ENCODE measurements at regions not wholly inside any gene's neighbourhood (a gene's known extent, or its start where the extent isn't known, plus 50 kb on each side); places are given as distances from the start of the nearest gene placed in this dataset.

- no peaks in the 10 kb centered on the region for H3K23me2 ChIP-seq (ENCODE audit: low read depth, low read length)
- no peaks in the 10 kb centered on the region for H3K36me3 ChIP-seq (ENCODE audit: control insufficient read depth in 2 of 4, insufficient read depth in 4 of 4, low read length in 3 of 4)
- ChIA-PET CTCF (ENCODE audit: partially characterized antibody) (no interaction called here), POLR2A (ENCODE audit: partially characterized antibody) (no interaction called here)
- H2BK5ac ChIP-seq (ENCODE audit: low read depth, low read length), result no peak overlapping the region
- no peak overlapping the region for H2AK5ac ChIP-seq (ENCODE audit: low read depth, low read length)
- no peaks in the 10 kb centered on the region for H3K27me3 ChIP-seq (replicated peaks in 1 of 4; ENCODE audit: control insufficient read depth in 3 of 4, extremely low read depth in 1 of 4, insufficient read depth in 3 of 4, low read length in 3 of 4)
- no peak overlapping the region for H3K4me3 ChIP-seq (ENCODE audit: extremely low read depth in 1 of 4, insufficient read depth in 2 of 4, low read depth in 3 of 4, low read length in 4 of 4)
- no peak overlapping the region for H3K14ac ChIP-seq (ENCODE audit: insufficient read length)
- no peak for FAIRE-seq
- no peaks in the 10 kb centered on the region for H3K4me1 ChIP-seq (replicated peaks in 1 of 4; ENCODE audit: control insufficient read depth in 3 of 4, insufficient read depth in 4 of 4, low read length in 3 of 4)
- no peak overlapping the region for H3K4ac ChIP-seq (replicated peaks; ENCODE audit: insufficient read length, low read depth, low read length)
- H2BK20ac ChIP-seq (ENCODE audit: low read length), result no peak overlapping the region
- no peaks in the 10 kb centered on the region for H3K79me2 ChIP-seq (ENCODE audit: control insufficient read depth in 1 of 2, insufficient read depth in 2 of 2, low read length in 2 of 2)
- no peak overlapping the region for H3K27ac ChIP-seq (ENCODE audit: low read depth, low read length)
- H2BK15ac ChIP-seq (ENCODE audit: low read length), result no peak overlapping the region
- no peaks in the 10 kb centered on the region for H4K20me1 ChIP-seq (replicated peaks in 1 of 2; ENCODE audit: control insufficient read depth in 1 of 2, insufficient read depth in 2 of 2, low read length in 2 of 2)
- no peak for DNase-seq (ENCODE audit: low read depth in 1 of 2, low spot score in 2 of 2)
- H3K23ac ChIP-seq (ENCODE audit: insufficient read length), result no peak overlapping the region
- no peak overlapping the region for H4K8ac ChIP-seq (ENCODE audit: extremely low read depth, insufficient read depth, low read length)
- H2BK12ac ChIP-seq (ENCODE audit: low read depth, low read length), result no peak overlapping the region
- no peak overlapping the region for H3K18ac ChIP-seq (ENCODE audit: extremely low read depth, low read length)
- H3K56ac ChIP-seq (replicated peaks; ENCODE audit: insufficient read length, low read depth, low read length), result no peak overlapping the region
- H3K9ac ChIP-seq (replicated peaks in 1 of 4; ENCODE audit: extremely low read depth in 1 of 4, low read depth in 3 of 4, low read length in 3 of 4), result no peak overlapping the region
- H3K79me1 ChIP-seq (ENCODE audit: low read depth, low read length), result no peaks in the 10 kb centered on the region
- no peak overlapping the region for H3K4me2 ChIP-seq (ENCODE audit: insufficient read depth in 1 of 2, low read depth in 2 of 2, low read length in 2 of 2)
- H4K91ac ChIP-seq (replicated peaks; ENCODE audit: insufficient read length, low read length), result no peak overlapping the region
- H4K5ac ChIP-seq (ENCODE audit: insufficient read length, low read depth, low read length), result no peak overlapping the region
- no peaks in the 10 kb centered on the region for H3K9me3 ChIP-seq (ENCODE audit: insufficient read depth in 2 of 2, low read depth in 1 of 2, low read length in 1 of 2)
- H2BK120ac ChIP-seq (replicated peaks; ENCODE audit: low read depth, low read length), result no peak overlapping the region
- H2AFZ ChIP-seq (ENCODE audit: low read length), result no peak overlapping the region
- TF ChIP-seq YY1 (IDR thresholded peaks at IDR 0.05; ENCODE audit: low read depth, low read length) (no peak), CTCF (IDR thresholded peaks at IDR 0.05; ENCODE audit: control extremely low read depth in 1 of 3, insufficient read depth in 1 of 3, low read depth in 1 of 3, low read length in 3 of 3) (no peak), POLR2AphosphoS5 (IDR thresholded peaks at IDR 0.05; ENCODE audit: low read depth, low read length) (no peak), ZNF274 (IDR thresholded peaks at IDR 0.05; ENCODE audit: borderline replicate concordance, extremely low read depth, low read length) (no peak), BACH1 (IDR thresholded peaks at IDR 0.05; ENCODE audit: low read length) (no peak), RAD21 (IDR thresholded peaks at IDR 0.05 in 1 of 2, conservative IDR thresholded peaks at IDR 0.05 in 1 of 2; ENCODE audit: low read depth in 2 of 2, low read length in 2 of 2) (no peak), BCL11A (IDR thresholded peaks at IDR 0.05; ENCODE audit: low read depth in 2 of 2, low read length in 2 of 2) (no peak), JUN (IDR thresholded peaks at IDR 0.05; ENCODE audit: low read depth, low read length) (no peak), KDM4A (IDR thresholded peaks at IDR 0.05; ENCODE audit: low read depth, low read length, severe bottlenecking) (no peak), RNF2 (IDR thresholded peaks at IDR 0.05; ENCODE audit: borderline replicate concordance, low read depth, low read length, missing control alignments, poor library complexity, severe bottlenecking) (no peak)
- TF ChIP-seq, protein P1, sequence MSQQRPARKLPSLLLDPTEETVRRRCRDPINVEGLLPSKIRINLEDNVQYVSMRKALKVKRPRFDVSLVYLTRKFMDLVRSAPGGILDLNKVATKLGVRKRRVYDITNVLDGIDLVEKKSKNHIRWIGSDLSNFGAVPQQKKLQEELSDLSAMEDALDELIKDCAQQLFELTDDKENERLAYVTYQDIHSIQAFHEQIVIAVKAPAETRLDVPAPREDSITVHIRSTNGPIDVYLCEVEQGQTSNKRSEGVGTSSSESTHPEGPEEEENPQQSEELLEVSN (IDR thresholded peaks at IDR 0.05), result no peak
- TF ChIP-seq, protein P2, sequence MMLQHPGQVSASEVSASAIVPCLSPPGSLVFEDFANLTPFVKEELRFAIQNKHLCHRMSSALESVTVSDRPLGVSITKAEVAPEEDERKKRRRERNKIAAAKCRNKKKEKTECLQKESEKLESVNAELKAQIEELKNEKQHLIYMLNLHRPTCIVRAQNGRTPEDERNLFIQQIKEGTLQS (IDR thresholded peaks at IDR 0.05; ENCODE audit: insufficient read depth, low read depth, low read length), result no peak
These were observed 880.6 kb downstream of the TSN start for GRCh38 chr2:122636097-122636496.
